ENCODE measurements at regions not wholly inside any gene's neighbourhood (a gene's known extent, or its start where the extent isn't known, plus 50 kb on each side); places are given as distances from the start of the nearest gene placed in this dataset.
"Not testable (repeated sequence)": the region's sequence is repeated elsewhere in the genome, so short reads cannot be mapped to it uniquely, and the experiment has no call there.

DNA sequence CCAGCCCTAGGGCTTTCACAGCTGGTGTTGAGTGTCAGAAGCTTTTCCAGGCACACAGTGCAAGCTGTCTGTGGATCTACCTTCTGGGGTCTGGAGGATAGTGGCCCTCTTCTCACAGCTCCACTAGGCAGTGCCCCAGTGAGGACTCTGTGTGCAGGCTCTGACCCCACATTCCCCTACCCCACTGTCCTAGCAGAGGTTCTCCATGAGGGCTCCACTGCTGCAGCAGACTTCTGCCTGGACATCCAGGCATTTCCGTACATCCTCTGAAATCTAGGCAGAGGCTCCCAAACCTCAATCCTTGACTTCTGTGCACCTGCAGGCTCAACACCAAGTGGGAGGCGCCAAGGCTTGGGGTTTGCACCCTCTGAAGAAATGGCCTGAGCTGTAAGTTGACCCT lies 284.5 kb downstream of the MDFIC start:
- DNase-seq = not testable (repeated sequence)

DNA sequence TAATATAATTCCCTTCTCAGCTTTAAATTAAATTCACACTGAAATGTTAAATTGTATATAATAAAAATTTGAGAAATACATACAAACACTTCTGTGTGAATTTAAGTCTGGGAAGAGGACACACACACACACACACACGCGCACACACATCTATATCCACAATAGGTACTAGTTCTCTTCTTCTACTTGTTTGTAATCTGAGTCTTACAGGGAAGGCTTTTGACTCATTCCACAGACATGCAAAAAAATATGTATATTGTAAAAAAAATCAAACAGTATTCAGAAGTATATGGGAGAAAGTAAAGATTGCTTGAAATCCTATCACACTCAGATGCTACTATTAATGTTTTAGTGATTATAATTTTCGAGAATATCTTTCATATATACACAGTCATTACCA lies 276.2 kb downstream of the MDFIC start:
- no peak for DNase-seq

DNA sequence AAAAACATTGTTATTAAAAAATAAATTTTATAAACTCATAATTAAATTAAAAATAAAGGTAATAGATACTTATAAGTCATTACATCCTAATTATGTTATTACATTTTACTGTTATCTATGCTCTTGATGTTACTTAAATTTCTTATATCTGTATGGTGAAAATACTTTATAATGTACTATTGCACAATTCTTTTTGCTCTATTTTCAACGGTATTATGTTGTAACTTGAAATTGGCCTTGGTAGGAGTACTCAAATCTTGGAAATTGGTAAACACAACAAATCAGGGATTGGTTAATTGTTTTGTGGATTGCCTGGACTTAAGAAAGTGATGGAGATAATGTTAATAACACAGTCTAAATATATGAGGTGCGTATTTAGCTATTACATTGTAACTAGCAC lies 273.3 kb downstream of the MDFIC start:
- no peak for DNase-seq

DNA sequence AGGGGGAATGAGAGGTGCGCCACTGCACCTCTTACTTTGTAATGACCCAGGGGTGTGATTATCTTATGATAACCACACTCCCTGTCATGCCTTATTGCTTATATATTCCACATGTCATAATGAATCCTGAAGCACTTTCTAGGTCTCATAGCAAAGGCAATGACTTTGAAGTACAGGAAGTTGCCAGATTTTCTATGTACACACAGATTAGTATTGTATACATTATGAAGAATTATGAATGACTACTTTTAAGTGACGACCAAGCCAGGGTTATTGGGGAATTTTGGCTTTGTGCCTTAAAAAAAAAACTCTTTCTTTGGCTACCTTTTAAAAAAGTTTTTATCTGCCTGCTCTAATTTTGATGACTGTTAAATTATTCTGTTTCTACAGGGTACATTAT lies 269.6 kb downstream of the MDFIC start:
- DNase-seq = no peak

DNA sequence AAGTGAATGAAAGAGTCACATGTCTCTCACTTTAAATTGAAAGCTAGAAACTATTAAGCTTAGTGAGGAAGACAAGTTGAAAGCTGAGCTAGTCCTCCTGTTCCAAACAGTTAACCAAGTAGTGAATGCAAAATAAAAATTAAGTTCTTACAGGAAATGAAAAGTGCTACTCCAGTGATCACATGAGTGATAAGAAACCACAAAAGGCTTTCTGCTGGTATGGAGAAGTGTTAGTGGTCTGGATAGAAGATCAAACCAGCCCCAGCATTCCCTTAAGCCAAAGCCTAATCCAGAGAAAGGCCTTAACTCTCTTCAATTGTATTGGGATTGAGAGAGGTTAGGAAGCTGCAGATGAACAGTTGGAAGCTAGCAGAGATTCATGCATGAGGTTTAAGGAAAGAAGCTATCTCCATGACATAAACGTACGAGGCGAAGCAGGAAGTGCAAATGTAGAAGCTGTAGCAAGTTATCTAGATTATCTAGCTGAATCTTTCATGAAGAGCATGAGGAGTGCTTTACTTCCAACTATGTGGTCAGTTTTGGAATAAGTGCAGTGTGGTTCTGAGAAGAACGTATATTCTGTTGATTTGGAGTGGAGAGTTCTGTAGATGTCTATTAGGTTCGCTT lies 261.6 kb downstream of the MDFIC start:
- DNase-seq = no peak

DNA sequence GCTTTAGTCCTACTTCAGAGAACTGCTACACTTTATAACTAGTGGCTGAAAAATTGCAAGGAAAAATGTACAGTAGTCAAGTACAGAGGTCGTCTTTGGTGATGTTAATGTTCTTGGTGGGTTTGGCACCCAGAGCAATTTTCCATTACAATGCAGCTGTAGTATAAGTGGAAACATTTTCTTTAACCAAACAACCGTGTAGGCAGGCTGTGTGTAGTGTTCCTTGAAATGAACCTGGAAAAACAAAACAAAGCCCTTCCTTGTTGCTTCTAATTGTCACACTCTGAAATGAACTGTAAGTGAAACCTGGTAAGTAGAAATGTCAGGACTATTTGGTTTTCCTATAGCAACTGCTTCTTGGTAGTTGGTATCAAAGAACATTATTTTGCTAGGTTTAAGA lies 256.9 kb downstream of the MDFIC start:
- no peak for DNase-seq

DNA sequence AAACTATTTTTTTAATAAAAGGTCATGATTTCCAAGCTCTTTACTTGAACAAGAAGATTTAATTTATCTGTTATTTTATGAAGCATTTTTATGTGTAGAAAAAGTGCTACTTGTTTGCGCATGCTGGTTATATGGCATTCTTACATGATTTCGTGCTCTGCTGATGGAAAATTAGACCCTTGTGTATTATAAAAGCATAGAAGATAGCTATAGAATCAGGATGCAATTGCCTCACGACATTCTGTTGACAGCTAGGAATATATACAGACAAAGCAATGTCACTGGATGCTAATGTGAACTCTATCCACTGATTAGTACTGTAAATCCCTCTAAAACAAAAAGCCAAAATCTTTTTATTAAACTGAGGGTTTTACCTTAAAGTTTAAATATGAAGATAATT lies 255.9 kb downstream of the MDFIC start:
- no peak for DNase-seq

DNA sequence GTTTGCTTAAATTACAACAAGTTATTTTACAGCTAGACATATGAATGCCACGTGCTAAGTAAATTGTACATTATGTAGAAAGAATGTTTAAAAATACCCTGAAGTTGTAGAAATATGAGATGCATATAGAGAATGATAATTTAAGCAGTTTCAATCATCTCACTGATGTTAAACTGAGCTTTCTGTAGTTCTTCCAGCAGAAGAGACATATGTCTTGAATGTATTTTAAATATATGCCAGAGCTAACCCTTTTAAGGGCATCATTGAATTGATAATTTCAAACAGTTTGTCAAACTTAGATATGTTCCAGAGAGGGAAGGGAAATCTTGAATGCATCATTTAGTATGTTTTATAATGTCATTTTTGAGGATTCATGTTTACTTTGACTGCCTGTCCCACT lies 255.2 kb downstream of the MDFIC start:
- DNase-seq = no peak

DNA sequence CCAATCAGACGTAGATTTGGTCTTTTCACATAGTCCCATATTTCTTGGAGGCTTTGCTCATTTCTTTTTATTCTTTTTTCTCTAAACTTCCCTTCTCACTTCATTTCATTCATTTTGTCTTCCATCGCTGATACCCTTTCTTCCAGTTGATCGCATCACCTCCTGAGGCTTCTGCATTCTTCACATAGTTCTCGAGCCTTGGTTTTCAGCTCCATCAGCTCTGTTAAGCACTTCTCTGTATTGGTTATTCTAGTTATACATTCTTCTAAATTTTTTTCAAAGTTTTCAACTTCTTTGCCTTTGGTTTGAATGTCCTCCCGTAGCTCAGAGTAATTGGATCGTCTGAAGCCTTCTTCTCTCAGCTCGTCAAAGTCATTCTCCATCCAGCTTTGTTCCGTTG lies 250.5 kb downstream of the MDFIC start:
- DNase-seq = not testable (repeated sequence)

DNA sequence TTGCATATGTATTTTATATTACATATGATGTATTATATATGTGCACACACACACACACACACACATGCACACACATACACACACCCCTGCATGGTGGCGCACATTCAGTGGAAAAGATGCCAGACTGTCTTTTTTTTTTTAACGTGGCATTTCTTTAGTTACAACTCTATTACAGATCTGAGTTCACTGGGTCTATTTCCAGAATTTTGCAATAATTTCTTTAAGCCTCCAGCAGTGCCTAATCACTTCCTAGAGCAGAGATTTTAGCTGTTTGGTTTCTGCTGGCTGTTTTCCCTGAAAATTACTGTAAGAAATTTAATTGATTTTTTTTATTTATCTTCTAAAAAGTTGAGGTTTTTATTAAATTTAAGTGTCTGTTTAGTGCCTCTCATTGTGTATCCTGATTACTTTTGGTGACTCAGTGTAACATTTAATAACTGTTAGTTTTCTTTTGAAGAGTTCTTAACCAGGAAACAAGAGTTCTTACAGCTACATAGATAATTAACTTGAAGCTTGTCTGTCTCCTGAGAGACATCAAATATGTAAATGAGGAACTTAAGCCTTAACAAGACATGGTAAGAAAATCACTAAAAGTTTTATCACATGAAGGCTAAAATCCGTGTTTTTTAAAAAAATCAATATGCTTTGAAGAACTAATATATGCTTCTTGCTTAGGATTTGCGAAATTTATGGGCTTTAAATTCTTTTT lies 232.0 kb downstream of the MDFIC start:
- no peak for DNase-seq

DNA sequence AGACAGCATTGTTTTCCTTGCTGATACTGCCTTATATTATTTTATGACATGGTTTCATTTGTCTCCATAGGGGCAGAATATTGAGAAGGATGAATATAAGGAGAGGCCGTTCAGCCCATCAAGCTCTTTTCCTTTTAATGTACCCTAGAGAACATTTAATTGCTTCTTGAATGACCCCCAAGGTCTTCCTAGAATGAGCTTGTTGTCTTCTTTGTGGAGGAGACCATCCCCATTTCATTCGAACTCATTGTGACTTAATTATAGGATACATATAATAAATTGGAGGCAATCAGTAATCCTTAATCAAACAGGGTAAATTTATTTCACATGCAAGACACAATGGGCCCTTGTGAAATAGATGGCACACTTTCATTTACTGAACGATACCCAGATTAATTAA lies 231.3 kb downstream of the MDFIC start:
- no peak for DNase-seq

DNA sequence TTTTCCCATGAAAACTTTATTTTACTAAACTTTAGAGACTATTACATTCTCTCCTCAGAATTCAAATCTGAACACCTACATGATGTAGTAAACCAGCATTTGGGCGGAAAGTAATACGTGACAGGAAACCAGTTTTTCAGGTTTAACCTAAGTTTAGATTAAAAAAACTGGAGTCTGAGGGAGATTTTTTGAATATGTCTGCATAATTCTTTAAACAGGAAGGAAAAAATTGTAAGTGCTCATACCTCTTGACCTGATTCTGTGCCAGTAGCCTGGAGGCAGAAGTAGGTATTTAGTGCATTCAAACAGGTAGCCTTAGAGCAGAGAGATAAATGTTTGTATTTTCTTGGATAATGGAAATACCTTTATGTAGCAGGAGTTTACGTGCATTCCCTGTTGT lies 224.3 kb downstream of the MDFIC start:
- peak; percentile 4 for DNase-seq

DNA sequence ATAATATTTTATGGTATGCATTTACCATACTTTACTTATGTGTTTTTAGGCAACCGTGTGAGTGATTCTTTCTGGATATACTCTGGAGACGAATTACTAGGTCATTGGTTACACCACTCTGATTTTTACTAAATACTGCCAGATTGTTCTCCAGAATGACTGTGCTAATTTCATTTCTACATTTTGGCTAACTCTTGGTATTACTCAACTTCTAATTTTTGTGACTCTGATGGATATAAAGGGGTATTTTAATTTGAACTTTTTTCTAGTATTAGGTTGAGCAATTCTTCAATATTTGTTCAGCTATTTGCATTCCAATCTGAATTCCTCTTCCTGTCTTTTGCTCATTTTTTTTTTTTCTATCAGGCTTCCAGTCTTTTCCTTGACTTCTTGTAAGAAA lies 223.6 kb downstream of the MDFIC start:
- DNase-seq = no peak

DNA sequence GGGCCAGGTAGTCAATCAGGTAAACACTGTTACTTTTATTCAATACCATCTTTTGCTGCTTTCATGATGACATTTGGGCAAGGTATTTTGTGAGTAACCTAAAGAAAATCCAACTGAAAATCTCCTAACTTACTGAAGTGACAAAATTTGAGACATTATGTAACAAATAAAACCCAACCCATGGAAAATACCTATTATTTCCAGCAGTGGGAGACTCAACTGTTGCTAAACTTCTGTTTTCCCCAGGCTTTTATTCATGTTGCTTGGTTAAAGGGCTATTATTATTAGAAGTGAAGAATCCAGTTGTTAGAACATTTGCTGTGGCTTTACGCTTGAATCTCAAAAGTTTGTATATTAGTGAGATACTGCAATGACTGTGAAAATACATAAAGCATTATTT lies 215.9 kb downstream of the MDFIC start:
- no peak for DNase-seq

DNA sequence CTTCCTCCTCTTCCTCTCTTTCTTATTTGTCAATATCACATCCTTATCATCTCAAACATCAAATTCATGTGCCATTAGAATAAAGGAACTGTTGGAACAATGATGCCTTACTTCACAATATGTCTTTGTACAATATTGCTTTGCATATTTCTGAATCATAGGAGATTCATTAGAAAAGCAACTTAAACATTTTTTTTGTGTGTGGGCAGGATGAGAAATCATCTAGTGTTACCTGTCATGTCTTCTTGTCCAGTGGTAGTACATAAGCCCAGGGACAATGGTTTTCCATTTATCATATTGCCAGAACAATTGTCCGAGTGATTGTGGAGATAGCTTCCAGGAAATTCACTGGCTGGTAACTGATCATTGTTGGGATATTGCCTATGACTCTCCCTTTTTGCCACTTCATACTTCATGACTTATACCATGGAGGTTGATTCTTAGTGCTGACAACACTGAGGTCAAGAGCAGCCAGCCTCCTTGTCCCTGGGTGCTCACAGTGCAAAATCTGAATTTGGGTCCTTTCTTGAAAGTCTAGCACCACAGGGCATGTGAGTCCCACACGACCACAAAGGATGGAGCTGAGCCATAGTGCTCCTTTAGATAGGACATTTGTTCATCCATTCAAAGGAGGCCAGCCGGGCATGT lies 215.0 kb downstream of the MDFIC start:
- DNase-seq = no peak

DNA sequence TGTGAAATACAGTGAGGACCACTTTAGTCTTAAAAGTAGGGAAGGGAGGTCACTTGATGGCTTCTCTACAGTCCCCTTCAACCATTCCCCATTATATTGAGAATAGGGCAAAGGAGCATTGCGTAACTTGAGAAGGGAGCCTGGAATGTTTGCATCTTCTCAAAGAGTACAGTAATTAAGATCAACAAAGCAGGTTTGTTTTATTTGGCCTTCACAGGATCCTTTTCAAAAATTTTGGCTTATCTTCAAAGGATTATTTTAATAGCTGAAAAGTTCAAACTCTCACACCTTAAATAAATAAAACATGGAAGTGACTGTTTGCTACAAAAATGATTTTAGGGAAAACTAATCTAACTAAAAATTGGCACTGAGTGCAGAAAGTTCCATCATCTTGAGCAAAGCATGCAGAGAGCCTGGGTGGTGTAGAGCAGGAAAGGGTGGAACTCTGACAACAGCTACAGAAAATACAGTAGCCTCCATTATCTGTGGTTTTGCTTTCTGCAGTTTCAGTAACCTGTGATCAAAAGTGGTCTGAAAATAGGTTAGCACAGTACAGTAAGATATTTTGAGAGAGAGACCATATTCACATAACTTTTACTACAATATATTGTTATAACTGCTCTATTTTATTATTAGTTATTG lies 214.0 kb downstream of the MDFIC start:
- DNase-seq = no peak

DNA sequence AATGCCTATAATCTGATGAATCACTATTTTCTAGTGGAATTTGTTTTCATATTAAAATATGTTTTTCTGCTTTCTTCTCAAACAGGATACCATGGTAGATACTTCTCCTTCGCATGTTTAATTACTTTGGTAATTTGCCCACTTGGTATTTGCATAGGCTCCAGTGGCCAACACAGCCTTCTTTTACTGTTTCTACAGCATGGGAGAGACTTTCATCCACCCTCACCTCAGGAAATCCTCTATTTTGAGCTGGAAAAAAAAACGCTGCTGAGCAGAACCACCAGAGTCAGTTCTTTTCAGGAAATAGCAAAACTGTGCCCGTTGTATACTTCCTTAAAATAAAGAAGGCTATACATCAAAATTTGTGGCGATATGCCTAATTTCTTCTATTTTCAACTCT lies 213.3 kb downstream of the MDFIC start:
- no peak for DNase-seq

DNA sequence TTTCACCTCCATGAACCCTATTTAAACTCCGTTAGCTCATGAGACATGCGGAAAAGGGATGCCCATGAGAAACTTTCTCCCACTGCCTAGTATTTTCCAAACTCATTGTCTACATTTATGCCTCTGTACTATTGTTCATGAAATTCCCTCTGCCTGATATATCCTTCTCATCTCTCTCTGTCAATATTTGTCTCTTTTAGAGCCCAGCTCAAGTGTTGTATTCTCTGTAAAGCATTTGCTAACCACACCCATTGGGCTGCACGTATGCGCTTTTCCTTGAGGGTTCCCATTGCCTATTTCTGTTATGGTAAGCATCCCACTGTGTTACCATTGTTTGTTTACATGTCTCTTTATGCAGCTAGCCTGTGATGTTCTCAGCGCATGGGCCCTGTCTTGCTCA lies 211.4 kb downstream of the MDFIC start:
- DNase-seq = no peak

DNA sequence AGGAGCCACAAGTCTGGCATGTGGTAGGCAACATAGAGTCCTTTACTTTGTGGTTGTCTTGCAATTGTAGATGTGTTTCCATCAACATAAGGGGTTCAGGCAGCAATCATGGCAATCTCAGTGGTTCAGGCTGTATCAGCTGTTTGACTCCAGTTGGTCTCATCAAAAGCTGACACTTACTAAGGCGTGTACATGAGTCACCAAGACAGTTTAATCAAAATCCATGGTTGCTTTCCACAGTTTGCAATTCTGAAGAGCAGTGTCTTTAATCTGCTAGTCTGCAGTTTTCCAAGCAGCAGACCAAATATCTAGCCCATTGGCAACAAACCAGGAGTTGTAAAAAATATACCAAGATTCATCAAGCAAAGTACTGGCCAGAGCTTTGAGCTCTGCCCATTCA lies 210.2 kb downstream of the MDFIC start:
- DNase-seq = no peak

DNA sequence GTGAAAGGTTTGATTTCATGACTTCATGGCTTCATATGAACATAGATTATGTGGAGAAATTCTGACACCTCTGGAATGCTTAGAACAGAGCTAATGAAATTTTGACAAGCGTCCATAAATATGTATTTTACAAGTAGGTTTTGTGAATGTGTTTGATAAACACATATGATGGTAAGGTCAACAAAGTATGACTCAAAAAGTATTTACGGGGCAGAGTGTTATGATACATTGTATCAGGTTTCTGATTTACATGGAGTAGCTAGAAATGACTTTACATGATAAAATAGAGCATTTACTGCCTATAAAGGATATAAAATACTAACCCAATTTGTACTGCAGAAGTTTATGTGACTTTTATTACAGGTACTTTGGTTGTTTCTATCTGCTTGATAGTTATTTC lies 206.3 kb downstream of the MDFIC start:
- no peak for DNase-seq

DNA sequence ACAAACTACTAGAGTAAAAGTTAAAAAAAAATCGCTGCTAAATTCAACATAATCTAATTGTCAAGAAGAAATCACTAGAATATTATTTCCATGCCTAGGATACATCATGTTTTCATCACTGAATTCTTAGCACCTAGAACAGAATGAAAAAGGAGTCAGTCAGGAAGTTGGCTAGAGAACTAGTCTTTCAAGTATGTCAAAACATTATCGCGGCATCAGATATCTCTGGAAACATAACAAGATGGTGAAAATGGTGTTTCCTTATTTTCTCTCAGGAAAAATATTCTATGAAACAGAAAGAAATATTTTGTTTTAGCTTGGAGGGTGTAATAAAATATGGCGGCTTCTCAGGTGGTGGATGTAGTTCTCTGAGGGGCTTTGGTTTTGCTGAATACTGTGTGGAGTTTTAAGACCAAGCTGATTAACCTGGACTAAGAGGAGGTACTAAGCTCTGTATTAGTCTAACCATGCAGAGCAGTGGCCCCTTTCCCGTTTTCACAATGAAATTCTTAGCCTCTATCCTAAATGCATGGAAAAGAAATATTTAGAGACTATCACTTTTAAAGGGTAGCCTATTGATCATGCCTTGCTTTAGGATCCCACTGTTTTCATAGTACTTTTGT lies 205.6 kb downstream of the MDFIC start:
- no peak for DNase-seq

DNA sequence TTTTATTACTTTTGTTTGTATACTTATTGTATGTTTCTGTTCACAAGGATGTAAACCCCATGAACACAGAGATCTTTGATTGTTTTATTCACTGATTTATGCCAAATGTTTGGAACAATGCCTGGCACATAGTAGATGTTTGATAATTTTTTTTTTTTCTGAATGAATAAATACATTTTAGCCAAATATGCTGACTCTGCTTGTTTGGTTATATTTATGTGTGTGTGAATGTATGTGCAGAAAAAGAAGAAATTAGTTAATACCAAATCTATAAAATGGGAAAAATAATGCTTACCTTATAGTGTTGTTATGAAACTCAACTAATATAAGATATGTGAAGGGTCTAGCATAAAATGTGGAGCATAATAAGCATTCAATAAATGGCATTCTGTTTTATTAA lies 203.9 kb downstream of the MDFIC start:
- DNase-seq = no peak

DNA sequence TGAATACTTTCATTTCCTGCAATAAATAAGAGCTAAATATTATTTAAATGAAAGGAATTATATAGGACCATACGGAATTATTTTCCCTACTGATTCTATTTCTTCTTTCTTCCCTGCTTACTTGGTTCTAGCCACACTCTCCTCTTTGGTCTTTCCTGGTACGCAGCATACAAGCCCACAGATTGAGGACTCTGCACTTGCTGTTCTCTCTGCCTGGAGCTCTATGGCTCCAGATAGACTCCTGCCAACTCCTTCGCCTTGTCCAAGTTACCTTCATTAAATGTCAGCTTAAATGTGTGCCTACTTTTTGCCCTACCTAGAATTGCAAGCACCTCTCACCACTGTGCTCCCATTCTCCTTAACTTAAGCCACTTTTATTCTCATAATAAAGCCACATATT lies 203.4 kb downstream of the MDFIC start:
- DNase-seq = no peak

Data from right kidney (tissue), 1 donor.